Medulla oblongata (tissue), 1 donor: ENCODE measurements at regions not wholly inside any gene's neighbourhood (a gene's known extent, or its start where the extent isn't known, plus 50 kb on each side); places are given as distances from the start of the nearest gene placed in this dataset.

Experiments used
- DNase-seq: peaks from one replicate; pipeline ENCODE4 v3.0.0-alpha.2; 2015; ENCODE audit errors: extremely low spot score

DNA sequence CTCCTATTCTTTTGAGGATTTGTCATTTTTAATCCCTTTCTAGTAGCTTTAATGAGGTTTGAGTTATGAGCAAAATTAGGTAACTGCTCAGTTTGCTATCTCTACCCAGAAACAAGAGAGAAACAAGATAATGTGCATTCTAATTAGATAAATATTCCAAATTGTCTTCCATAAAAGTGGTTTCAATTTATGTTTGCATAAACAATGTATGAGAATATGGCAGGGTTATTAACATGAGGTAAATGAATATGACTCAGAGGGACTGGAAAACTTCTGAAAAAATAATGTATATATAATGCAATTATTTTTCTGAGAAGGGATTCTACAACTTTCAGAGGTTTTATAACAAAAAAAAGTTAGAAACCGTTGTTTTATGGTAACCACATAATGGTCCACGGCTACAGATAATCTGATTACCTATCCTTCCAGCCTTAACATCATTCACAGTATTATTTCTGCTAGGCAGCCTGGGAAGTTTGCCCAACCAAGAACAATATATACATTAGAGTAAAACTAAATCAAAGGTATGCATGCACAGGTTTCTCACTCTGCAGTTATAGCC lies 101.2 kb downstream of the CRPPA start:
- DNase-seq, result no peak

DNA sequence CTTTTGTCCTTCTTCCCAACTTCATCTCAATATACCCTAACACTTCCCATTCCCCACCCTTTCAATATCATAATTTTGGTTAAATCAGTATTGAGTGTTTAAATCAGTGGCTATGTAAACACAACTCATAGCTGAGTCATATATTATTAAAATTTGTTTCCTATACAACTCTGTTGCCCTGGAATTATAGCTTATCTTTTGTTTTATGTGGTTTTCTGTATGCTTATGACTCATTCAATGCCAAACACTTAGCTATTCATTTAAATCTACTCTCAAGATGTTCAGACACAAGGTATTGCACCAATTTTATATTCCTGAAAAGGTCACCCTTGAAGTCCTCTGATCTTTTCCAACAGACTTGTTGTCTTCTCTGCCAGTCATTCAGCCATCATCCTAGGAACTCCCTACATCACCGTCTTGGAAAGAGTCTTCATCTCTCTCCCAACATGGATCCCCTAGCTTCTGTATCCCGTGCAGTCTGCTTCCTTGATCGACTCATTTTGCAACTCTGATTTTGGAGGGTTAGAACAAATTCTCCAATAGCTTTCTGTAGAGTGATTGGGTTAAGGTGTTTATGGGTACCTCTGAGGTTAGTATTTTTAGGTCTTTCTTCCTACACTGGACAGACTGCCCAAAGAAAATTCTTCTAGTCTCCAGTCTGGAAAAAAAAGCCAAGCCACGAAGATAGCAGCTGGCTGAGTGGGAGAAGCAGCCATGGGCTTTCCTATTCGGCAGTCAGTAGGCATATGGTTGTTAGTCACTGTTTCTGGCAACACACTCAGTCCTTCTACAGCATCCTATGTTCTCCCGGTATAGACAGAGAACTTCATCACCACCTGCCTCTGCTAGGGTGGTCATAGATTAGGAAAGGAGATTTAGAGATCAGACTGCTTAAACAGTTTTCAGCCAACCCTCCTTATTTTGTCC lies 102.1 kb downstream of the CRPPA start:
- no peak for DNase-seq

DNA sequence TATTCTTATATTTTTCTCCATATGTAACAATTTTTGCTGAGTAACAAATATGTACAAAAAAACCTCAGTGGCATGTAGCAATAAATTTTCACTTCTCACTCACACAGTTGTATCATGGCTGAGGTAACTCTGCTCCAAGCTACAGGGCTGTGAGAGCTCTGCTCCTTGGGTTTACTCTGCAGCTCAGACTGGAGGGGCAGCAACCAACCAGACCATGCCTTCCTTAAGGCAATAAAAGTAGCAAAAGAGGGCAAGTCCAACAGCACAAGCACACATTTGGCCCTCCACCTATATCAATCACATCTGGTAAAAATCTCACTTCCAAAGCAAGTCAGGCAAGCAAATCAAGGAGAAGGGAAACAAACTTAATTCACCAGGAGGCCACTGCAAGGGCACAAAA lies 102.9 kb downstream of the CRPPA start:
- no peak for DNase-seq

DNA sequence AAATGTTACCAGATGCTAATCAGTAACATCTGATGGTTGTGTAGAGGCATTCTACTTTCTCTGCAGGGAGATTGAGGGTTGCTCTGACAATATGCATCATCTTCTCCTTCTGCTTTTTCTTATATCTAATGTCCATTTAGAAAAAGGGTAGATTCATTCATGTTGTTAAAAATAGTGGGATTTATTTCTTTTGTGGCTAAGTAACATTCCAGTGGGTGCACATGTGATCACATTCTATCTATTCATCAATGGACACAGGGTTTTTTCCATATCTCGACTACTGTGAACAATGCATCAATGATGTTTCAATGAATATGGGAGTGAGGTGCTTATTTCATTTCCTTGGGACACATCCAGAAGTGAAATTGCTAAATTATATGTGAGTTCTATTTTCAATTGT lies 103.9 kb downstream of the CRPPA start:
- DNase-seq, result no peak

DNA sequence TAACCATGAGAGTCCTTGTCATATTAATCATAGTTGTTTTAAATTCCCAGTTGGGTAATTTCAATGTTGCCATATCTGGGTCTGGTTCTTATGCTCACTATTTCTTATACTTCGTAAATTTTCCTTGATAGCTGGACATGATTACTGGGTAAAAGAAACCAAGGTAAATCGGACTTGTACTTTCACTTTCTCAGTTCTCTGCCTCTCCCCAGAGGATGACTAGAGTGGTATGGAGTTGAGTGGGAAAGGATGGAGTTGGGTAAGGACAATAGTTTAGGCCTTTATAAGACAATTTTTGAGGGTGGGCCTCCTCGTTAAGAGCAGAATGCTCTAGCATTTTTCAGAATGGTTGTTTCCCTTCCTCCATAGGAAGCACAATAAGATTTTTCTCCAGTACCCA lies 106.1 kb downstream of the CRPPA start:
- DNase-seq, result no peak

DNA sequence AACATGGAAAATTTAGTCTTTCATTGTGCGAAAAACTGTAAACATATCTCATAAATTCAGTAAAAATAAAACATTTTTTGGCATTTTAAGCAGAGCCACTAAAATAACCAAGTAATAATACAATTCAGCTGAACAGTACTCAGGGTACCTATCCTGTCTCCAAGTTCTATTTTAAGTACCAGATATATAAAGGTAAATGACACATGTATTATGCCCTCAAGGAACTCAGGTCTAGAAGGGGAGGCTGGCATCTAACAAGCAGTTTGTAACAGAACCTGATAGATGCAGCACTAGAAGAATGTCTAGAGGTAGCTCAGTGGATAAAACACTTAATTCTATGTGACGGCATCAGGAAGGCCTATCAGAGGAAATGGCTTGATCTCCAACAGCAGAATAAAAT lies 112.2 kb downstream of the CRPPA start:
- DNase-seq, result no peak

DNA sequence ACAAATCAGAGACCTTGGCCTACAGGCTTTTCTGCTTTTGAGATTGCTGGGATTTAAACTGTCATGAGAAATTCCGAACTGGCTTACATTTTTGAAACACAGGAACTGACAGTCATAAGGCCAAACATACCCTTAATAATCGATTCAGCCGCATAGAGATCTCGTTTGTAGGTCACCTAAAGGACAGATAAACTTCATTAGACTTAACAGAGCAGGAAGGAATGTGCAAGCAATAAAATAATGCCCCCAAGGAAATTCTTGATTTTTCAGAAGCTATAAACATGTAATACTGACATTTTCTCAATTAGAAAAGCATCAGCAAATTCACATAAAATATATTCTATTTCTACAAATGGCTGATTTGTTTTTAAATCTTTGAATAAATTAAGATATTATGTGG lies 120.0 kb downstream of the CRPPA start:
- DNase-seq, result no peak

DNA sequence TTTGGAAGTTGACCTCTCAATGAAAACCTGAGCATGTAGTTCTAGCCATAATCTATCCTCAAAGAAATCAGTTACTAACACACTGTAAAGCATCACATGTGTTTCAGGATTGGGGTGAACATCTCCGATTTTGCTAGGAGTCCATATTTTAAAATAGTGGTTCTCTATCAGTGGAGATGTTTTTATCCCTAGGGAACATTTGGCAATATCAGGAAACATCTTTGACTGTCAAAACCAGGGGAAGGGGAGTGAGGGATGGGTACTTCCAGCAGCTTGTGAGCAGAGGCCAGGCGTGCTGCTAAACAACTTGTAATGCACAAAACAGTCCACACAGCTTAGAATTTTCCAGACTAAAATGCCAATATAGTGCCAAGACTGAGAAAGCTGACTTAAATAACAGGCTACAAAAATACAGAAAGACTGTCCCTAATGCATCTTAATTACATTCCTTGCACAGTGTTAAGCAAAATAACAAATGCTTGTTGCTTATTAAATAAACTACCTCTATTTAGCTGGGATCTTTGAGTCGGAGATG lies 120.9 kb downstream of the CRPPA start:
- DNase-seq, result no peak

DNA sequence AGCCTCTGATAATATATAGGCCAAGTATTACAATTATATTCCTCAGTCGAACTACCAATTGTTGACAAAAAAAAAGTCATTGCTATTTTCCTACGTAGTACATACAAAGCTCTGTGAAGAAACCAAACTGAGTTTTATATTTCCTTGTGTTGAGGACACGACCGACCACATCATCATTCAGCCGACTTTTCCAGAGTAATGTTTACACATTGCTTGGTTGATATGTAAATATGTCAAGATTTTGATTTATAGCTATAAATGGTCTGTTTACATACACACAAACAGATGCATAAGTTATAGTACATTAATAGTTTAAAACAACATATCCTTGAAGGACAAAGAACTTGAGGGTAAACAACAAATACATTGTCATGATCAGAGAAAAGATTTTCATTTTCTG lies 121.5 kb downstream of the CRPPA start:
- no peak for DNase-seq

DNA sequence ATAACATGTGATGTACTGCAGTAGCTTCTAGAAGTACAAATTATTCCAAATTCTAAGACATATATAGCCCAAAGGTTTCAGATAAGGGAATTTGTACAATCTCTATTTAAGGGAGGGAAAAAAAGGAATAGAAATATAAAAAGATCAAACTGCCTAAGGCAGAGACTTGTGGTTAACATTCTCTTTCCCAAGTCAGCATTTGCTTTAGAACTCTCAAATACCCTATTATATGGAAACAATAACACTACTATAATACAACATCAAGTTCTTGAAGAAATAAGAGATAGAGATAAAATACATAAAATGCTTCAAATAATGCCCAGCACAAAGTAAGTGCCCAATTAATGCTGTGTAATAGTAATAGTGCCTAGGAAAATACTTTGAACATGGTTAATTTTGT lies 123.1 kb downstream of the CRPPA start:
- no peak for DNase-seq

DNA sequence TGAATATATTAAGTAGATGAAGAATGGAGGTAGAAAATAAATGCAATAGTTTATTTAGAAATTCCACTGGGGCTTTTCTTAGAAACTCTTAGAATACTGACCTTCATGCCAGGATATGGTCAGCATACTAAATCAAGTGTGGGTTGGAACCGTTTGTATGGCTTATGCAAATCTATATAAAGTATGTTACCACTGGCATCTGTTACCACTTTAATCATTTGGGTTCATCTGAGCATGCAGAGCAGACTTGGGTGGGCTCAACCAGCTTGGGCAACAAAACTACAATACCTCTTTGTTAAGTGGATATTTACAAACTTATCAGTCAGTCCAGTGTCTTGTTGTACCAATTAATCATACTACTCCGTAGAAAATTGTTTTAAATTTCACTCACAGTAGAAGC lies 125.8 kb downstream of the CRPPA start:
- DNase-seq, result no peak

DNA sequence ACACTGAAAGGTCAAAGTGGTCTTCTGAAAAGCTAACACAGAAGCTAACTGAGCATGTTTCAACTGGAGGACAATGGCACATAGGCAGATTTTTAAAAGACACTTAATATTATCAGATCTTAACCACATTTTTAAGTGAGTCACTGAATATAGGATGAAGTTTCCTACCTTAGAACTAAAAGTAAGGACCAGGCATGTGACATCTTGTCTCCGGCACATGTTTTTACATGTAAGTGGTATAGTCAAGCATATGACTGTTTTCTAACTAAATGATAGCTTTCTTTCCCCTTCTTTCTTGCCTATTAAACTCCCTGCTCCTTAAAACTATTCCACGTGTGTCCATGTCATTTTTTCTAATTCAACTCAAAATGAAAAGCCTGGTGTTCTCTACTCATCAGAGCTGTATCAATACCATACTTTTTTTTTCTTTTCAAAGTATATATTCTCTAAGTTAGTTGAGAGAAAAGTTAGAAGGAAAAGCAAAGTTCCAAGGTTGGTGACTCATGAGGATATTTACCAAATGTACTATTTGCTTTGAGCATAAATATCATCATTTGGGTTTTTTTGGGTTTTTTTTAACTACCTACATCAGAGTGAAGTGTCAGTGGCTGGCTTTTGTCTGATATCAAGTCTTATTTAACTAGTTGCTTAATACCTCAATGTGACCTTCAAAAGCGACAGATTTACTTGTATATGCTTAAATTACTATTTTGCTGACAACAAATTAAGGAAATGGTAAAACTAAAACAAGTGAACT lies 127.5 kb downstream of the CRPPA start:
- DNase-seq, result no peak

DNA sequence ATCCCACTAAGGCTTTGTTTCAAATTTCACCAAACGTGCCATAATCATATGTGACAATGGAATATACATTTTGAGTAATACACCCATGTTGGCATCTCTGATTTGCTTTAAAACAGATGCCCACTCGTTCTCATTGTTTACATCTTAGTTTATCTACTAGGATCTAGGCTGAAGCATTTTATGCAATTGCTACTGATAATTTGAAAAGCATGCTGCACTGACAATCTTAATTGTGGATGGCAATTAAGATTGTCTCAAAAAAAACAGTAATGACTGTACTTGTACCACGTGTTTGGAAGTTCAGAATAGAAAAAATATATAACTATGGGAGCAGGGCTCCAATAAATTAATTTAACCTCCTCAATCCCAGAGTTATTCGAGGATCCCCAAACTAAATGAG lies 136.8 kb downstream of the CRPPA start:
- DNase-seq, result no peak

DNA sequence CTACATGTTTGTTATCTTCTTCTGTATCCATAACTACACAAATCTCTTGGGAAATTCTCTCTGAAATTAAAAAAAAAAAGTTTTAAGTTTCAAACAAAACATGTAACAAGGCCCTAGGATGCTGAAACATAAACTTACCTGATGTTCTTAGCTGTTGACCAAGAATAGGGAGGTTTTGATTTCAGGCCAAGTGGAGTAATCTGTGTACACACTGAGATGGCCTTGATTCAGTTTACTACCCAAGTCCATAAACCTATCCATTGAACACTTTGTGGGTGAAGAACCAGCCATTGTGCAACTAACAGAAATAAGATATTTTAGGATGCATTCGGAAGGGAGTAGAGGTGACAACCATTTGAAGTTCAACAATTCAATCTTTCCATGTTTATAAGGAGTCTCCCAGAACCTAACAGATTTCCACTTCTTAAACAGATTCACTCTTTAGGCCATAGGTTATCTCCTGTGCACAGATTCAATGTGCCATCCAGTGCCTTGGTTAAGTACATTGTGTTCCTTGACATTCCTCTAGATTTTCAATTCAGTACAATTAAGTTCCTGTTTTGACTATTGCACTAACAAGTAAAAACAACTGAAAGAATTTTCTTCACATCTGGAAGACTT lies 143.1 kb downstream of the CRPPA start:
- no peak for DNase-seq

DNA sequence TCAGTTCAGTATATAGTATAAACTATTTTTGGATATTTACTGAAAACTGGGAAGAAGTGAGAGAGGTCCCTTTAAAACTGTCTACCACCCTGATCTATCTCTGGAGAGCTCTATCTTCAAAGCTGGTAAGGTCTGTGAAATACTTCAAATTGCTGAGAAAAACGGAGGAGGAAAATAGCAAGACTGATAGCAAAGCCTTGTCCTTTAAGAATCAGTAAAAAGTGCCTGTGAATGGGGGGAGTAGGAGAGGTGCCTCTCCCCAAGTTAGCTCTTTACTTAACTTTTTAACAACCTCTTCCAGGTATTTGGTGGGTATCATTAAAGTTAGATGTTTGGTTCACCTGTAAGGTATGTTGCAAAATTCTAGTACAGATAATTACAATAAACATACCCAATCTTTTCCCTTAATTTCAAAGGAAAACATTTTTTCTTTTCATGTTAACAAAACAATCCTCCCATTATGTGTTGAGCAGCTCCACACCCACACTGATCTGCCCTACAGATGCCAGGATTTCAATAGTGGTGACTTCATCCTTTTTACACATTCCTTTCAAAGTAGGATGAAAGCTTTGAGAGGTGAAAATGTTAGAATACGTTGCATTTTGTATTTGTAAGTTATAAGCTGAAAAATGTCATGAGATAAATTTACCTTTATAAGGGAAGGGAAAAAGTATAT lies 149.2 kb downstream of the CRPPA start:
- no peak for DNase-seq

DNA sequence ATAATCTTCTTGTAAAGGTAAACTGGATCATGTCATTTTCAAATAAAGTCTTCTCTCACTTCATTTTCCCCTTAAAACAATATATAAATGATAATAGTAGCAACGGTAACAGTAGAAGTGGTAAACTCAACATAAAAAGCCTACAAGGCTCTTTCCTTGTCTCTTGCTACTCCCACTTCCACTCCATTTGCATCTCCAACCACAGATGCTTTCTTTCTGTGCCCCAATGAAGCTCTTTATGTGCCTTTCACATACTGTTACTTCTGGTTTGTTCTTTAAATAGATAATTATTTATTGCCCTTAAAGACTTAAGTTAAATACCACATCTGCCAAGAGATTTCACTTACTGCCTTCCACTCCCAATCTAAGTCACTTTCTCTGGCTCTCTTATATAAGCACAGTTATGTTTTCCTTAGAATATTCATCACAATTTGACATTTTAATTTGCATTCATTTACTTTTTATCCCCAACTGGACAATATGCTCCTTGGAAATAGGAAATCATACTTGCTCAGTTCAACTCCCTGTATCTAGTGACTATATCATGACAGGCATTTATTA lies 149.9 kb downstream of the CRPPA start:
- no peak for DNase-seq

DNA sequence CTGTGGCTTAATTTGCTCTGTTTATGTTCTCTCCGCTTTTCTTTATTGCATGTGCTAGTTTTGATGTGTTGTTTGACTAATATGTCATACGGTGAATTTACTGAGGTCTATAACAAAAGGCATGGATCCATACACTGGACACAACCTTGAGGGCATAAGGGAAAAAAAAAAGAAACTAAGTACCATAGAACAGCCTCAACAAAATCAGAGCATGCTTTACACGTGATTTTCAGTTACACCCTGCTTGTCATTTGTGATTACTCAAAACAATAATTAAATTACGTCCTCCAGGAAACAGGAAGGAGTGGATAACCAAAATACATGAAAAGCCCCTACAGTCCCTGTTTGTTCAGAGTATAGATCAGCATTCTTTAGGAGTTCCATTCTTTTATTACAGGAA lies 150.5 kb downstream of the CRPPA start:
- DNase-seq, result no peak

DNA sequence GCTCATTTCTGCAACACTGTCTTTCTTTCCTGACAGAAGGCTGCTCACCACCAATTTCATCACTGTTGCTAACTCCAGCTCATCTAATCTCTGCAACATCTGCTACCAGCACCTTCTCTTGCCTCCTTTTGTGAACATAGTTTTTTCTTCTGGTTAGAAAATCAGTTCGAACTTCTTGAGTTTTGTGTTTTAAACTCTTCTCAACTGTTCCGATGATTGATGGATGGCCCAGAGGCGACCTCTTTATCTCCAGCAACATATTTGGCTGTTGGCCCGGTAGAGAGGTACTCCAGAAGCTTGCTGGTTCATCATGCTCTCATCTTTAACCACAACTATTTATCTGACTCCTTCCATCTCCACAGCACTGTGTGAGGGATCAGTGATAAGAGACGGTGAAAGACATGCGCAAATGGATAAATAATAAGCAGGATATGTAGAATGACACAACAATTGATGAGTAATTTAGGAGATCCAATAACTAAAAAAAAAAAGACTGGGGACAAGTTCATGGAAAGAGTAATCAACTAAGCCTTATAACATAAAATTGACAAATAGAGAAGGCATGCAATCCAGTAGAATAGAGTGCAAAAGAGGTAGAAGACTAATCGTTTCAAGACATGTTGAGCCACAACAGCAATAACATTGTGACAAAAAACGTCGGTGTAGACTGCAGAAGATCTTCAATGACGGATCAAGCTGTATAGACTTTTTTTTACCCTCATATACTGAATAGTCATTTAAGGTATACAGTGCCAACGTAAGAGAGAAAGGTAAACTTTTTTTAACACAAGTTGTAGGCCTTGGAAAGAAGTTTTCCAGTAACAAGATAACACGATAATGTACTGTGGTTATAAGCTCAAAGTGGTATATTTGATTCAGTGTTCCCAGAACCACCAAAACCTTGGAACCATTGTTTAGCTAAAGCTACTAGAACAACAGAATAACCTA lies 152.2 kb downstream of the CRPPA start:
- DNase-seq, result no peak

DNA sequence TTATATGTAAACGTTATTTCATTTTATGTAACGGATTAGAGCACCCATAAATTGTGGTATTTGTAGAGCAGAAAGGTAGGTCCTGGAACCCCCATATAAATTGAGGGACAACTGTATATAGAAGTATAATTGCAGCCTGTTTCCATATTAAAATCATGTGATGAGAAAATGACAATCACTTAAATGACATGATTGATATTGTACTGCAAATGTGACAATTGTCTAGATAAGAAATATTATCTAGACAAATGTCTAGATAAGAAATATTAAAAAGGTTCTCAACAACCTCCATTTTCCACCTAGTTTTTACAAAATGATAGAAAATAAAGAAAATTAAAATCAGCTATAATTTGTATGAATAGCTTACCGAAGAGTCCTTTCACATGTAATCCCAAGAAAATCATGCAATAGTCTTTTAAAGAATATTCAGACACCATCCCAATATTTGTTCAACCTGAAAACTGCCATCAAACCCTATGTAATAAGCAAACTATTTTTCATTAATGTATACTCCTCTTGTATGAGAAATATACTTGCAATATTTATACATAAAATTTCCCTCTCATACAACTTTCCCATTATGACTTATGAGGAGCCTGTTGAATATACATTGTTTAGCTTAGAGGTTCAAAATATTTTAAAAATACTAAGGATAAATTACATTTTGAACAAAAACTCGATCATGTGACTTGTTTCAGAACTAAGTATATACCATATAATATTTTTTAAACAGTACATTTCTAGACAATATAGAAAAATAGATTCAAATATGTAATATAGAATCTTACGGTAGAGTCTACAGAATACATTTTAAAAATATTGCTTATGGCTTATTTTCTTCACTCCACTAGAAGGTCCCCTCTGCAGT lies 153.2 kb downstream of the CRPPA start:
- no peak for DNase-seq
